Esophagus muscularis mucosa (tissue), 4 donors: ENCODE measurements at regions not wholly inside any gene's neighbourhood (a gene's known extent, or its start where the extent isn't known, plus 50 kb on each side); places are given as distances from the start of the nearest gene placed in this dataset.

Source experiments
- EP300 ChIP-seq: sonication (generic); formaldehyde crosslinking; IDR thresholded peaks from one replicate; pipeline ENCODE4 v1.6.1; 2017; ENCODE audit warnings: antibody characterized with exemption
- POLR2A ChIP-seq: fragments of 450-650 bp; IDR thresholded peaks from one replicate; pipeline ENCODE4 v1.6.1; 2017; ENCODE audit warnings: antibody characterized with exemption, moderate library complexity, mild to moderate bottlenecking, low read depth
- POLR2AphosphoS5 ChIP-seq, 2 donors: sonication (generic); formaldehyde crosslinking; IDR thresholded peaks; one replicate each; pipeline ENCODE4 v1.6.1; 2017; ENCODE audit warnings: antibody characterized with exemption in 2 of 2
- TF ChIP-seq, protein P1 (sequence below), 3 experiments: fragments of 200-600 bp in 2 of 3; fragments of 450-650 bp in 1 of 3; sonication (generic) in 2 of 3; IDR thresholded peaks; one replicate each; pipeline ENCODE4 v1.5.1; 2017 to 2019; ENCODE audit warnings: antibody characterized with exemption in 3 of 3, mild to moderate bottlenecking in 2 of 3, moderate library complexity in 1 of 3

DNA sequence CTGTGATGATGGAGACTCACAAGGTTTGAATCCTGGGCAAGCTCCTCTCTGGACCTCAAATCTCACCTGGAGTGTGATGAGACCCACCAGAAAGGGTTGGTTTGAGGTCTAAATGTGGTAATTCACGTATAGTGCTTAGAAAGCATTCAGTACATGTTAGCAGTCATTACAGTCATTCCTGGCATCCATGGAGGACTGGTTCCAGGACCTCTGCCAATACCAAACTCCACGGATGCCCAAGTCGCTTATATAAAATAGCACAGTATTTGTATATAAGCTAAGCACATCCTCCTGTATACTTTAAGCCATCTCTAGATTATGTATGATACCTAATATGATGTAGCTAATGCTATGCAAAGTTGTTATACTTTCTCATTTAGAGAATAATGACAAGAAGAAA is 67.6 kb upstream of the CYP2D6 start:
- TF ChIP-seq POLR2A (no peak), POLR2AphosphoS5 (IDR thresholded peaks at IDR 0.05) (no peak), EP300 (no peak)
- TF ChIP-seq, protein P1, sequence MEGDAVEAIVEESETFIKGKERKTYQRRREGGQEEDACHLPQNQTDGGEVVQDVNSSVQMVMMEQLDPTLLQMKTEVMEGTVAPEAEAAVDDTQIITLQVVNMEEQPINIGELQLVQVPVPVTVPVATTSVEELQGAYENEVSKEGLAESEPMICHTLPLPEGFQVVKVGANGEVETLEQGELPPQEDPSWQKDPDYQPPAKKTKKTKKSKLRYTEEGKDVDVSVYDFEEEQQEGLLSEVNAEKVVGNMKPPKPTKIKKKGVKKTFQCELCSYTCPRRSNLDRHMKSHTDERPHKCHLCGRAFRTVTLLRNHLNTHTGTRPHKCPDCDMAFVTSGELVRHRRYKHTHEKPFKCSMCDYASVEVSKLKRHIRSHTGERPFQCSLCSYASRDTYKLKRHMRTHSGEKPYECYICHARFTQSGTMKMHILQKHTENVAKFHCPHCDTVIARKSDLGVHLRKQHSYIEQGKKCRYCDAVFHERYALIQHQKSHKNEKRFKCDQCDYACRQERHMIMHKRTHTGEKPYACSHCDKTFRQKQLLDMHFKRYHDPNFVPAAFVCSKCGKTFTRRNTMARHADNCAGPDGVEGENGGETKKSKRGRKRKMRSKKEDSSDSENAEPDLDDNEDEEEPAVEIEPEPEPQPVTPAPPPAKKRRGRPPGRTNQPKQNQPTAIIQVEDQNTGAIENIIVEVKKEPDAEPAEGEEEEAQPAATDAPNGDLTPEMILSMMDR (IDR thresholded peaks at IDR 0.05) = no peak
